ENCODE measurements at regions not wholly inside any gene's neighbourhood (a gene's known extent, or its start where the extent isn't known, plus 50 kb on each side); places are given as distances from the start of the nearest gene placed in this dataset.

- Histone ChIP-seq H3K27ac (ENCODE audit: low read depth in 1 of 2, low read length in 2 of 2) (no peak overlapping the region), H3K9me3 (ENCODE audit: control insufficient read depth in 4 of 4, low read length in 3 of 4) (no peaks in the 10 kb centered on the region), H3K36me3 (ENCODE audit: control insufficient read depth in 4 of 4, insufficient read depth in 3 of 4, low read depth in 1 of 4, low read length in 3 of 4) (no peaks in the 10 kb centered on the region), H3K9ac (ENCODE audit: low read depth in 1 of 2, low read length in 2 of 2) (no peak overlapping the region), H3K27me3 (ENCODE audit: control insufficient read depth in 4 of 4, insufficient read depth in 4 of 4, low read length in 3 of 4) (no peaks in the 10 kb centered on the region), H3K4me3 (ENCODE audit: low read depth in 1 of 3, low read length in 3 of 3) (no peak overlapping the region), H3K4me1 (ENCODE audit: control insufficient read depth in 4 of 4, insufficient read depth in 4 of 4, low read length in 3 of 4) (no peaks in the 10 kb centered on the region)
- WGBS = 90% methylated on average over 10 of the region's 10 CpGs
- no peak for DNase-seq (ENCODE audit: low spot score)
- TF ChIP-seq ATF3 (IDR thresholded peaks at IDR 0.05) (no peak), GABPA (IDR thresholded peaks at IDR 0.05 in 1 of 2, conservative IDR thresholded peaks at IDR 0.05 in 1 of 2) (no peak), REST (IDR thresholded peaks at IDR 0.05) (no peak), YY1 (IDR thresholded peaks at IDR 0.05) (no peak), EGR1 (IDR thresholded peaks at IDR 0.05; ENCODE audit: low read depth in 2 of 2) (no peak), ZBTB33 (IDR thresholded peaks at IDR 0.05) (no peak), HNF4A (conservative IDR thresholded peaks at IDR 0.05) (no peak), SP1 (IDR thresholded peaks at IDR 0.05) (no peak), JUND (IDR thresholded peaks at IDR 0.05) (no peak), MAX (IDR thresholded peaks at IDR 0.05) (no peak), FOXA1 (IDR thresholded peaks at IDR 0.05) (no peak), HNF4G (IDR thresholded peaks at IDR 0.05) (no peak), RXRA (IDR thresholded peaks at IDR 0.05) (no peak)
Measured at GRCh38 chr16:11412175-11412904, 67.1 kb downstream of the RMI2 start.

- Histone ChIP-seq H3K36me3 (ENCODE audit: control insufficient read depth in 4 of 4, insufficient read depth in 3 of 4, low read depth in 1 of 4, low read length in 3 of 4) (no peaks in the 10 kb centered on the region), H3K9me3 (ENCODE audit: control insufficient read depth in 4 of 4, low read length in 3 of 4) (no peaks in the 10 kb centered on the region), H3K9ac (ENCODE audit: low read depth in 1 of 2, low read length in 2 of 2) (no peak overlapping the region), H3K27me3 (ENCODE audit: control insufficient read depth in 4 of 4, insufficient read depth in 4 of 4, low read length in 3 of 4) (no peaks in the 10 kb centered on the region), H3K4me1 (ENCODE audit: control insufficient read depth in 4 of 4, insufficient read depth in 4 of 4, low read length in 3 of 4) (no peaks in the 10 kb centered on the region), H3K4me3 (ENCODE audit: low read depth in 1 of 3, low read length in 3 of 3) (no peak overlapping the region), H3K27ac (ENCODE audit: low read depth in 1 of 2, low read length in 2 of 2) (no peak overlapping the region)
- TF ChIP-seq FOXA1 (IDR thresholded peaks at IDR 0.05) (no peak), REST (IDR thresholded peaks at IDR 0.05) (no peak), GABPA (IDR thresholded peaks at IDR 0.05 in 1 of 2, conservative IDR thresholded peaks at IDR 0.05 in 1 of 2) (no peak), HNF4A (conservative IDR thresholded peaks at IDR 0.05) (no peak), SP1 (IDR thresholded peaks at IDR 0.05) (no peak), ZBTB33 (IDR thresholded peaks at IDR 0.05) (no peak), NR2F2 (IDR thresholded peaks at IDR 0.05) (no peak), FOXA2 (IDR thresholded peaks at IDR 0.05) (no peak), JUND (IDR thresholded peaks at IDR 0.05) (no peak), ATF3 (IDR thresholded peaks at IDR 0.05) (no peak), YY1 (IDR thresholded peaks at IDR 0.05) (no peak), HNF4G (IDR thresholded peaks at IDR 0.05) (no peak)
- 91% methylated on average over 15 of the region's 15 CpGs for WGBS
- no peak for DNase-seq (ENCODE audit: low spot score)
Measured at GRCh38 chr16:11412965-11413887, 68.0 kb downstream of the RMI2 start.

All from liver (tissue), 7 donors.